ENCODE measurements at regions not wholly inside any gene's neighbourhood (a gene's known extent, or its start where the extent isn't known, plus 50 kb on each side); places are given as distances from the start of the nearest gene placed in this dataset.

GRCh38 chr3:84439476-84439875, 519.3 kb upstream of the CADM2 start:
- TF ChIP-seq CTCF (IDR thresholded peaks at IDR 0.05; ENCODE audit: low read depth, low read length) = no peak
- H3K27ac ChIP-seq = no peak overlapping the region
- H3K27me3 ChIP-seq (ENCODE audit: insufficient read depth, low read depth, severe bottlenecking) = no peaks in the 10 kb centered on the region
- no peaks in the 10 kb centered on the region for H3K36me3 ChIP-seq
- no peak overlapping the region for H3K4me3 ChIP-seq (ENCODE audit: low read depth, low read length)
- DNase-seq = no peak
- H3K9me3 ChIP-seq (ENCODE audit: severe bottlenecking) = no peaks in the 10 kb centered on the region

- no peaks in the 10 kb centered on the region for H3K9me3 ChIP-seq (ENCODE audit: severe bottlenecking)
- H3K36me3 ChIP-seq = no peaks in the 10 kb centered on the region
- no peak for DNase-seq
- no peak overlapping the region for H3K4me3 ChIP-seq (ENCODE audit: low read depth, low read length)
- no peaks in the 10 kb centered on the region for H3K27me3 ChIP-seq (ENCODE audit: insufficient read depth, low read depth, severe bottlenecking)
- H3K27ac ChIP-seq = no peak overlapping the region
- TF ChIP-seq CTCF (IDR thresholded peaks at IDR 0.05; ENCODE audit: low read depth, low read length) = no peak
These were observed 518.5 kb upstream of the CADM2 start for GRCh38 chr3:84440291-84440690.

- no peak for TF ChIP-seq CTCF (IDR thresholded peaks at IDR 0.05; ENCODE audit: low read depth, low read length)
- no peak for DNase-seq
- Histone ChIP-seq H3K27ac (no peak overlapping the region), H3K9me3 (ENCODE audit: severe bottlenecking) (no peaks in the 10 kb centered on the region), H3K27me3 (ENCODE audit: insufficient read depth, low read depth, severe bottlenecking) (no peaks in the 10 kb centered on the region), H3K36me3 (no peaks in the 10 kb centered on the region), H3K4me3 (ENCODE audit: low read depth, low read length) (no peak overlapping the region)
These were observed 516.3 kb upstream of the CADM2 start for GRCh38 chr3:84442533-84442932.

- Histone ChIP-seq H3K4me3 (ENCODE audit: low read depth, low read length) (no peak overlapping the region), H3K27me3 (ENCODE audit: insufficient read depth, low read depth, severe bottlenecking) (no peaks in the 10 kb centered on the region), H3K9me3 (ENCODE audit: severe bottlenecking) (no peaks in the 10 kb centered on the region), H3K27ac (no peak overlapping the region), H3K36me3 (no peaks in the 10 kb centered on the region)
- no peak for TF ChIP-seq CTCF (IDR thresholded peaks at IDR 0.05; ENCODE audit: low read depth, low read length)
- no peak for DNase-seq
These were observed 513.9 kb upstream of the CADM2 start for GRCh38 chr3:84444726-84445521.

- no peak for DNase-seq
- Histone ChIP-seq H3K27me3 (ENCODE audit: insufficient read depth, low read depth, severe bottlenecking) (no peaks in the 10 kb centered on the region), H3K4me3 (ENCODE audit: low read depth, low read length) (no peak overlapping the region), H3K9me3 (ENCODE audit: severe bottlenecking) (no peaks in the 10 kb centered on the region), H3K27ac (no peak overlapping the region), H3K36me3 (no peaks in the 10 kb centered on the region)
- TF ChIP-seq CTCF (IDR thresholded peaks at IDR 0.05; ENCODE audit: low read depth, low read length) = no peak
These were observed 471.5 kb upstream of the CADM2 start for GRCh38 chr3:84487296-84487695.

- no peak for TF ChIP-seq CTCF (IDR thresholded peaks at IDR 0.05; ENCODE audit: low read depth, low read length)
- H3K27ac ChIP-seq = no peak overlapping the region
- H3K36me3 ChIP-seq = no peaks in the 10 kb centered on the region
- H3K4me3 ChIP-seq (ENCODE audit: low read depth, low read length) = no peak overlapping the region
- H3K27me3 ChIP-seq (ENCODE audit: insufficient read depth, low read depth, severe bottlenecking) = no peaks in the 10 kb centered on the region
- no peak for DNase-seq
- H3K9me3 ChIP-seq (ENCODE audit: severe bottlenecking) = no peaks in the 10 kb centered on the region
These were observed 454.0 kb upstream of the CADM2 start for GRCh38 chr3:84504761-84505160.
